ENCODE measurements at regions not wholly inside any gene's neighbourhood (a gene's known extent, or its start where the extent isn't known, plus 50 kb on each side); places are given as distances from the start of the nearest gene placed in this dataset.
A peak's percentile ranks its signal among the peaks of the same experiment; 100 is the strongest.

GRCh38 chr4:55218041-55218440, 92.6 kb upstream of the KDR start:
- H3K27ac Mint-ChIP-seq, result no peak overlapping the region
- H3K36me3 Mint-ChIP-seq, result no peaks in the 10 kb centered on the region
- DNase-seq (ENCODE audit: low spot score), result no peak
- no peaks in the 10 kb centered on the region for H3K9me3 Mint-ChIP-seq
- H3K27me3 Mint-ChIP-seq, result peaks cover 7 to 8% of the 10 kb centered on the region in 2 donors
- H3K4me1 Mint-ChIP-seq (ENCODE audit: low read depth in 2 of 2), result no peaks in the 10 kb centered on the region
- no peak for ATAC-seq
- H3K4me3 Mint-ChIP-seq, result no peak overlapping the region

GRCh38 chr4:55237839-55238238, 108.2 kb upstream of the SRD5A3 start:
- peaks cover 15% of the 10 kb centered on the region for H3K36me3 Mint-ChIP-seq
- ATAC-seq (no peak), DNase-seq (ENCODE audit: low spot score) (no peak)
- H3K9me3 Mint-ChIP-seq, result peaks cover 18% of the 10 kb centered on the region
- H3K27me3 Mint-ChIP-seq, result peaks cover 2 to 24% of the 10 kb centered on the region in 2 donors
- H3K4me1 Mint-ChIP-seq (ENCODE audit: low read depth in 2 of 2), result peaks cover 3% of the 10 kb centered on the region in 2 donors
- H3K27ac Mint-ChIP-seq, result no peak overlapping the region
- H3K4me3 Mint-ChIP-seq, result no peak overlapping the region

GRCh38 chr4:55238407-55238806, 107.6 kb upstream of the SRD5A3 start:
- Mint-ChIP-seq H3K4me3 (no peak overlapping the region), H3K36me3 (peaks cover 14% of the 10 kb centered on the region), H3K27me3 (peaks cover 2 to 23% of the 10 kb centered on the region in 2 donors), H3K9me3 (peaks cover 17% of the 10 kb centered on the region), H3K4me1 (ENCODE audit: low read depth in 2 of 2) (peaks cover 3% of the 10 kb centered on the region in 2 donors), H3K27ac (no peak overlapping the region)
- DNase-seq (ENCODE audit: low spot score) (no peak), ATAC-seq (no peak)

GRCh38 chr4:55241461-55241860, 104.6 kb upstream of the SRD5A3 start:
- Mint-ChIP-seq H3K9me3 (peaks cover 11% of the 10 kb centered on the region), H3K4me1 (ENCODE audit: low read depth in 2 of 2) (peaks cover 3% of the 10 kb centered on the region in 2 donors), H3K27me3 (peaks cover 10 to 24% of the 10 kb centered on the region in 2 donors), H3K27ac (no peak overlapping the region), H3K36me3 (peaks cover 8% of the 10 kb centered on the region), H3K4me3 (no peak overlapping the region)
- no peak for DNase-seq (ENCODE audit: low spot score)
- no peak for ATAC-seq

- ATAC-seq (no peak), DNase-seq (ENCODE audit: low spot score) (no peak)
- no peak overlapping the region for H3K4me3 Mint-ChIP-seq
- H3K9me3 Mint-ChIP-seq, result peaks cover 11% of the 10 kb centered on the region
- peaks cover 8% of the 10 kb centered on the region for H3K36me3 Mint-ChIP-seq
- peaks cover 3% of the 10 kb centered on the region in 2 donors for H3K4me1 Mint-ChIP-seq (ENCODE audit: low read depth in 2 of 2)
- no peak overlapping the region for H3K27ac Mint-ChIP-seq
- H3K27me3 Mint-ChIP-seq, result peaks cover 16 to 24% of the 10 kb centered on the region in 2 donors
These were observed 103.5 kb upstream of the SRD5A3 start for GRCh38 chr4:55242506-55242905.

DNA sequence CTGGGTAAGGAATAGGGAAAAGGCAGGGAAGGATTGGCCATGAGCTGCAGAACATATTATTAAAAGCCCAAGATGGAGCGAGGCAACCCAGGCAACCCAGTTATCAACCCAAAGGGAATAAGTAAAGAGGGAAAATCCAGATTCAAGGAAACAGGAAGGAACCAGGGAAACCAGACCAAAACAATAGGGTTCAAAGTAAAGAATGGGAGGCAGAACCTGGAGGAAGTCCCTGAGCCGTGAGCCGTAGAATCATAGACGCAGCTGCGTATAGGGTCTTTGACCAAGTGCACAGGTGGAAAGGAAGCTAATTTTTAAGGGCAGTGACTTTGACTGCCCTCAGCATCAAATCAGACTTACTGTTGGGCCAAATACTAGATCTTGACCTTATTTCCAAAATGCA, 98.5 kb upstream of the SRD5A3 start:
- peaks cover 16 to 17% of the 10 kb centered on the region in 2 donors for H3K27me3 Mint-ChIP-seq
- ATAC-seq (no peak), DNase-seq (ENCODE audit: low spot score) (no peak)
- H3K4me1 Mint-ChIP-seq (ENCODE audit: low read depth in 2 of 2), result no peaks in the 10 kb centered on the region
- no peaks in the 10 kb centered on the region for H3K9me3 Mint-ChIP-seq
- no peak overlapping the region for H3K27ac Mint-ChIP-seq
- no peaks in the 10 kb centered on the region for H3K36me3 Mint-ChIP-seq
- no peak overlapping the region for H3K4me3 Mint-ChIP-seq

DNA sequence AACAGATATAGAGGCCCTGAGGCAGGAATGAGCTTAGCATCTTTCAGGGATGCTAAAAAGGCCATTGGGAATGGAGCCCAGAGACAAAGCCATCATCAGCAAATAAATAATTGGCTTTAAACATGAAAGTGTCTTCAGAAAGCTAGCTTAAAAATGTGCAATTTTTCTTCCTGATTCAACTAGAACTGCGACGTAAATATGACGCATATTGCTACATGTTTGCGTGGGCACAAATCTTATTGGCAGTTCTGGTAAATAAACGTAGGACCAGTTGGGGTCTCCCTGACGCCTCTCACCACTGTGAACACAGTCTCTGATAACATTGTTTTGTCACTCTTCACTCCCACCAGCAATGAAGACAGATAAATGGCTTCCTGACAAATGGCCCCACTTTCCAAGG, 97.3 kb upstream of the SRD5A3 start:
- Mint-ChIP-seq H3K4me3 (no peak overlapping the region), H3K4me1 (ENCODE audit: low read depth in 2 of 2) (no peaks in the 10 kb centered on the region), H3K27me3 (peaks cover 14 to 21% of the 10 kb centered on the region in 2 donors), H3K9me3 (no peaks in the 10 kb centered on the region), H3K36me3 (no peaks in the 10 kb centered on the region), H3K27ac (no peak overlapping the region)
- no peak for DNase-seq (ENCODE audit: low spot score)
- no peak for ATAC-seq

DNA sequence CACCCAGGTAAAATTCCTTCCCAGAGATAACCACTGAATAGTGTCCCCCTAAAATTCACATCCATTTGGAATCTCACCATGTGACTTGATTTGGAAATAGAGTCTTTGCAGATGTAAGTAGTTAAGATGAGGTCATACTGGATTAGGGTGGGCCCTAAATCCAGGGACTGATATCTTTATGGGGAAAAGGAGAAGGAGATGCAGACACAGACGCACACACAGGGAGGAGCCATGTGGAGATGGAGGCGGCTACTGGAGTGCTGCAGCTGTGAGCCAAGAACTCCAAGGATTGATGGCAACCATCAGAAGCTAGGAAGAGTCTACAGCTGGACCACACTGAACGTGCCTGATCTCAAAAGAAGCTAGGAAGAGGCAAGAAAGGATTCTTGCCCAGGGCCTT, 96.6 kb upstream of the SRD5A3 start:
- Mint-ChIP-seq H3K4me3 (no peak overlapping the region), H3K36me3 (no peaks in the 10 kb centered on the region), H3K27ac (no peak overlapping the region), H3K4me1 (ENCODE audit: low read depth in 2 of 2) (no peaks in the 10 kb centered on the region), H3K9me3 (no peaks in the 10 kb centered on the region), H3K27me3 (peaks cover 14 to 16% of the 10 kb centered on the region in 2 donors)
- ATAC-seq (no peak), DNase-seq (ENCODE audit: low spot score) (no peak)

DNA sequence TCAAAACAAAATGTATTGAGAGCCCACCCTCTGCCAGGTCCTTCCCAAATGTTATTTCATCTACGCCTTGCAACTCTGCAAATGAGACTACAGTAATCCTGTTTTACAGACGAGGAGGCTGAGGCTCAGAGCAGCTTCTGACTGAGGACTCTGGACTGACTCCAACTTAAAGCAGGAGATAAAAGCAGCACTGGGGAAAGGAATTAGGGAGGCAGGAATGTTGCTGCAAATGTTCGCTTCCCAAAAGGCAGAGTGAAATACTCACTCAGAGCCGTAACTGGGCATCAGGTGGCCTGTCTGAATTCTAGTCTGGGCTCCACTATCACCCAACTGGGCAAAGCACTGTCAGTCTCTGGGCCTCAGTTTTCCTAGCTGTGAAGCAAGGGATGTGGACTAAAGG, 94.7 kb upstream of the SRD5A3 start:
- Mint-ChIP-seq H3K4me3 (no peak overlapping the region), H3K4me1 (ENCODE audit: low read depth in 2 of 2) (no peaks in the 10 kb centered on the region), H3K9me3 (no peaks in the 10 kb centered on the region), H3K27ac (no peak overlapping the region), H3K36me3 (no peaks in the 10 kb centered on the region), H3K27me3 (peaks cover 21 to 22% of the 10 kb centered on the region in 2 donors)
- no peak for ATAC-seq
- DNase-seq (ENCODE audit: low spot score), result no peak

- Mint-ChIP-seq H3K4me1 (ENCODE audit: low read depth in 2 of 2) (no peaks in the 10 kb centered on the region), H3K27me3 (peaks cover 22 to 23% of the 10 kb centered on the region in 2 donors)
These were observed 94.1 kb upstream of the SRD5A3 start for GRCh38 chr4:55251896-55252295.

GRCh38 chr4:55253948-55254593, 92.0 kb upstream of the SRD5A3 start:
- Mint-ChIP-seq H3K36me3 (no peaks in the 10 kb centered on the region), H3K4me1 (ENCODE audit: low read depth in 2 of 2) (no peaks in the 10 kb centered on the region), H3K4me3 (no peak overlapping the region), H3K27ac (no peak overlapping the region), H3K9me3 (no peaks in the 10 kb centered on the region), H3K27me3 (peaks cover 16 to 23% of the 10 kb centered on the region in 2 donors)
- DNase-seq (ENCODE audit: low spot score) (no peak), ATAC-seq (no peak)

More at GRCh38 chr4:55251896-55252295, 94.1 kb upstream of the SRD5A3 start:
- DNase-seq (ENCODE audit: low spot score), result no peak
- Mint-ChIP-seq H3K9me3 (no peaks in the 10 kb centered on the region), H3K4me3 (no peak overlapping the region), H3K36me3 (no peaks in the 10 kb centered on the region), H3K27ac (no peak overlapping the region)
- ATAC-seq, result no peak

- H3K27me3 Mint-ChIP-seq, result peaks cover 16 to 17% of the 10 kb centered on the region in 2 donors
- no peaks in the 10 kb centered on the region for H3K4me1 Mint-ChIP-seq (ENCODE audit: low read depth in 2 of 2)
- H3K4me3 Mint-ChIP-seq, result no peak overlapping the region
- ATAC-seq (peak in 1 of 2 donors; percentile 28), DNase-seq (ENCODE audit: low spot score) (no peak)
- H3K36me3 Mint-ChIP-seq, result no peaks in the 10 kb centered on the region
- H3K27ac Mint-ChIP-seq, result no peak overlapping the region
- no peaks in the 10 kb centered on the region for H3K9me3 Mint-ChIP-seq
These were observed 90.9 kb upstream of the SRD5A3 start for GRCh38 chr4:55255179-55255578.

DNA sequence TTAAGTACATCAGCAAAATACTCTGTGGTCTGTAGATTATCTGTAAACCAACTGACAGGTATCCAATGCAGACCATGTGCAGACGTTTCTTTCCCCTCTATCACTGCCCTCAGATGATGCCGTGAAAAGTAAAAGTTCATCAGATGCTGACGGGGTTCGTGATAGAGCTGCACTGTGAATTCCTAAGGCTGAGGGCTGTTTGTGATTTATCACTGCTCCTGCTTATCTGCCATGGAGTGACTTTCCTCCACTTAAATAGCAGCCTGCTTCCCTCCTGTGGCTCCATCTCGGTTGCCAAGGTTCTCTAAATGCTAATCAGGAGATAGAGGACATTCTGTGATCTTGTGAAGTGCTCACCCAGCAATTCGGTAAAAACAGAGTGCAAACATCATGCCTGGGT, 89.3 kb upstream of the SRD5A3 start:
- ATAC-seq (no peak), DNase-seq (ENCODE audit: low spot score) (no peak)
- H3K9me3 Mint-ChIP-seq, result no peaks in the 10 kb centered on the region
- no peaks in the 10 kb centered on the region for H3K4me1 Mint-ChIP-seq (ENCODE audit: low read depth in 2 of 2)
- H3K27ac Mint-ChIP-seq, result no peak overlapping the region
- no peaks in the 10 kb centered on the region for H3K36me3 Mint-ChIP-seq
- H3K27me3 Mint-ChIP-seq, result peaks cover 16 to 17% of the 10 kb centered on the region in 2 donors
- no peak overlapping the region for H3K4me3 Mint-ChIP-seq

DNA sequence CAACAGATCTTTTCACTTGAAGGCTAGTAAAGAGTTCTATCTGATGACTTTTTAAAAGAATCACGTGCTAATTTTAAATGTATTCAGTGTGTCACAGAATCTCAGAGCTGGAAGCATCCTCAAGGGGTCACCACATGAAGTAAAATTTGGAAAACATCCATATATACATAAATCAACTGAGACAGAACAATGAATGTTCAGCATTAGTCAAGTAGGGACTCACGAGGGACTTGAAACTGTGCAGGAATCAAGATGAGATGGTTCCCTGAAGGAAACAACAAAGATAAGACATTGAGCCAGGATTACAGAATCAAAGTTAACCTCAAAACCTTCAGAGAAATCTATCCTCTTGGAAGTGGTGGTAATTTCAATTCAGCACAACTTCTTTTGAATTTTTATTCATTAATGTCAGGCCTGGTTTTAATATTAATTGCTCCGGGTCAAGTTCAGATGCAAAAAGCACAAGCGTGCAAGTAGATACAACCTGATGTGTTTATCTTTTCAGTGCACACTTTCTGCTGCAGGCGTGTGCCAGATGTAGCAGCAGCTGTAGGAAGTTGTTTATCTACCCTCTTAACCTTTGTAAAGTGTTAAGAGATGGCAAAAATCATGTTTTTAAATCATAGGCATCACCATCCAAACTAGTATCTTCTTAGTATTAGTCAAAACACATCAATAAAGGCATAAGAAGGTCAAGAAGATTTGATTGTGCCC, 87.7 kb upstream of the SRD5A3 start:
- no peak for ATAC-seq
- no peak overlapping the region for H3K27ac Mint-ChIP-seq

More for the DNA sequence above, 87.7 kb upstream of the SRD5A3 start:
- Mint-ChIP-seq H3K27me3 (peaks cover 11 to 19% of the 10 kb centered on the region in 2 donors), H3K36me3 (no peaks in the 10 kb centered on the region), H3K4me1 (ENCODE audit: low read depth in 2 of 2) (no peaks in the 10 kb centered on the region), H3K9me3 (no peaks in the 10 kb centered on the region), H3K4me3 (no peak overlapping the region)
- no peak for DNase-seq (ENCODE audit: low spot score)
